ENCODE measurements at regions not wholly inside any gene's neighbourhood (a gene's known extent, or its start where the extent isn't known, plus 50 kb on each side); places are given as distances from the start of the nearest gene placed in this dataset.

- TF ChIP-seq ZNF710 (CRISPR knock-in tag; IDR thresholded peaks at IDR 0.05; ENCODE audit: borderline replicate concordance) (no peak), IKZF1 (IDR thresholded peaks at IDR 0.05) (no peak)
Observed at GRCh38 chr11:116586392-116586791, 186.4 kb downstream of the BUD13 start (continued).

- intact Hi-C loops (cut with micrococcal nuclease; ENCODE audit: unreplicated experiment) (no loop called here), in situ Hi-C loops (cut with HindIII; ENCODE audit: extremely low pct_ligation_motif_present, low pct_unique_long_range_greater_than_20kb) (no loop called here)
- FAIRE-seq: no peak
- CTCF ChIA-PET (ENCODE audit: low intra/inter-chr PET ratio, low total read pairs): no interaction called here
- Histone ChIP-seq H3K27ac (ENCODE audit: extremely low read length, insufficient read depth, low read length) (no peak overlapping the region), H3K9me3 (ENCODE audit: low read length) (no peaks in the 10 kb centered on the region), H2AFZ (ENCODE audit: low read length) (no peak overlapping the region), H3K4me2 (ENCODE audit: low read depth, low read length) (no peak overlapping the region), H3K4me1 (ENCODE audit: insufficient read depth, low read length) (peaks cover 7% of the 10 kb centered on the region; the same call in 1 of the 2 replicates), H3K4me3 (replicated peaks in 1 of 3; ENCODE audit: insufficient read depth in 1 of 3, low read depth in 2 of 3, low read length in 3 of 3) (no peak overlapping the region), H3K27me3 (ENCODE audit: control insufficient read depth in 1 of 2, insufficient read depth in 2 of 2, low read length in 2 of 2) (peaks cover 0 to 11% of the 10 kb centered on the region in 2 experiments; a peak in 1 of 5 replicates), H3K36me3 (replicated peaks in 1 of 2; ENCODE audit: control insufficient read depth in 1 of 2, insufficient read depth in 2 of 2, low read length in 2 of 2) (no peaks in the 10 kb centered on the region), H4K20me1 (ENCODE audit: insufficient read depth, low read length) (no peaks in the 10 kb centered on the region), H3K79me2 (ENCODE audit: insufficient read depth, low read length) (no peaks in the 10 kb centered on the region), H3K9ac (ENCODE audit: insufficient read depth, low read depth, low read length) (no peak overlapping the region)
- no peak for TF ChIP-seq ZNF431 (CRISPR knock-in tag; IDR thresholded peaks at IDR 0.05; ENCODE audit: borderline replicate concordance, low read depth)
- TF ChIP-seq ZNF550 (CRISPR knock-in tag; IDR thresholded peaks at IDR 0.05; ENCODE audit: borderline replicate concordance): no peak
- no peak for TF ChIP-seq AGO2 (optimal IDR thresholded peaks at IDR 0.05; ENCODE audit: low read depth, low read length)
- no peak for TF ChIP-seq ZC3H13 (CRISPR knock-in tag; IDR thresholded peaks at IDR 0.05)
- TF ChIP-seq ZNF180 (CRISPR knock-in tag; IDR thresholded peaks at IDR 0.05; ENCODE audit: borderline replicate concordance, low read depth): no peak
- no peak for TF ChIP-seq ZNF430 (CRISPR knock-in tag; IDR thresholded peaks at IDR 0.05)
- TF ChIP-seq EP300 (IDR thresholded peaks at IDR 0.05; ENCODE audit: low read depth in 2 of 2, low read length in 2 of 2): no peak
- no peak for TF ChIP-seq EP300 (CRISPR knock-in tag; IDR thresholded peaks at IDR 0.05; ENCODE audit: borderline replicate concordance)
- TF ChIP-seq YY1 (IDR thresholded peaks at IDR 0.05; ENCODE audit: insufficient read depth, insufficient replicate concordance, low read depth, low read length): no peak
- TF ChIP-seq TFDP2 (CRISPR knock-in tag; IDR thresholded peaks at IDR 0.05): no peak
- no peak for TF ChIP-seq TERF1 (CRISPR knock-in tag; IDR thresholded peaks at IDR 0.05)
- no peak for ATAC-seq
- WGBS (ENCODE audit: low lambda C conversion rate): 33% methylated on average over 2 of the region's 8 CpGs
- DNase-seq (ENCODE audit: low spot score): no peak
- POLR2A ChIA-PET: no interaction called here
- BruUV-seq (replicated peaks): no TSS peak
Observed at GRCh38 chr11:116582571-116582970, 190.2 kb downstream of the BUD13 start.

All from HepG2 (cell line).